Posterior vena cava (tissue), 2 donors: ENCODE measurements at regions not wholly inside any gene's neighbourhood (a gene's known extent, or its start where the extent isn't known, plus 50 kb on each side); places are given as distances from the start of the nearest gene placed in this dataset.
"Not testable (repeated sequence)": the region's sequence is repeated elsewhere in the genome, so short reads cannot be mapped to it uniquely, and the experiment has no call there.

ENCODE experiments used
- DNase-seq: peaks from one replicate; pipeline ENCODE4 v3.0.0-alpha.2; 2020; ENCODE audit warnings: low spot score
- intact Hi-C, 2 donors: fragments of 100-400 bp; cut with DNase I; formaldehyde crosslinking; loops; one replicate each; pipeline versions ENCODE4 v1.14.1 to v1.14.2; 2022 to 2023
- donor health status: DM: yes; HTN: yes; CAD: no.
- donor health status: DM: yes; HTN: yes; CAD: no.

DNA sequence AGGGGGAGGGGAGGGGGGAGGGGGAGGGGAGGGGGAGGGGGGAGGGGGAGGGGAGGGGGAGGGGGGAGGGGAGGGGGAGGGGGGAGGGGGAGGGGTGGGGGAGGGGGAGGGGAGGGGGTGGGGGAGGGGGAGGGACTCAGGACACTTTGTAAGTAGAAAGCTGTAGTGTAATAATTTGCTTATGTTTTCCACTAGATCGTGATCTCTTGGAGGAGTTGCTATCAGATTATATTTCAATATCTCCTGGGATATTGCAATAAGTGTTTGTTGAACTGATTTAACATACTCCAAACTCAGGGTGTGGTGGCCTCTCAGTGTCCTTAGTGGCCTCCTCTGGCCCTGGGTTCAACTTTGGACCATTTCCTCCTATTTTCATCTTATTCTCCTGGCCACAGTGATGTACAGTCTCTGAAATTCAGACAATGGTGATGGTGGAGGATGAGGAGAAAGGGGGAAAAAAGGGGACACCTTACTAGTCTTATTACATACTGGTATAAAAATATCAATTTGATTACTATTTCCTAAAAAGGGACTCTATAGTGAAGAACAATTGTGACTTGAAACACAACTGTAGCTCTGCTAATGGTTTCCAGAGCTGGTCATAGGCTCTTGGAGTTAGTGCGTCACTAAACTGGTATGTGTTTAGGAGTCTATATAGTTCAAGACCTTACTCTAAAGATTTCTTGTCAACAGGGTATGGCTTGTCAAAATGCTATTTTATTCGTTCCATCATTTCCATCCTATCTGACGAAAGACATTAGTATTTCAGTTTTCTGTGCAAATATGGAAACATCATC lies 89.6 kb downstream of the DDX1 start:
- DNase-seq: no peak
- intact Hi-C loops: no loop called here

DNA sequence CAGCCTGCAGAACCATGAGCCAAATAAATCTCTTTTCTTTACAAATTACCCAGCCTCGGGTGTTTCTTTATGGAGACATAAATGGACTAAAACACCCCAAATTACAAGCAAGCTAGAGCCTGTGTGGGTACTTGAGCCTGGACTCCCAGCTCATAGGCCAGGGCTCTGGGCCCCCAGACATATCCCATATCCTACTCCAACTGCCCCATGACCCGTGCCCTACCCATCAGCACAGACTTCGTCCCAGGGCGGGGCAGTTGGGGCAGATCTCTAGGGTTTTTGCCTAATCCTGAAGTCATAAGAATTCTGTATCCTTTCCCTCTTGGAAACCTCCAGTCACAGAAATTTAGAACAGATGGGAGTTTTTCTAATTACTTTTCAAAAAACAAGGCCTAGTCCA lies 90.7 kb downstream of the DDX1 start:
- no peak for DNase-seq
- intact Hi-C loops: no loop called here

DNA sequence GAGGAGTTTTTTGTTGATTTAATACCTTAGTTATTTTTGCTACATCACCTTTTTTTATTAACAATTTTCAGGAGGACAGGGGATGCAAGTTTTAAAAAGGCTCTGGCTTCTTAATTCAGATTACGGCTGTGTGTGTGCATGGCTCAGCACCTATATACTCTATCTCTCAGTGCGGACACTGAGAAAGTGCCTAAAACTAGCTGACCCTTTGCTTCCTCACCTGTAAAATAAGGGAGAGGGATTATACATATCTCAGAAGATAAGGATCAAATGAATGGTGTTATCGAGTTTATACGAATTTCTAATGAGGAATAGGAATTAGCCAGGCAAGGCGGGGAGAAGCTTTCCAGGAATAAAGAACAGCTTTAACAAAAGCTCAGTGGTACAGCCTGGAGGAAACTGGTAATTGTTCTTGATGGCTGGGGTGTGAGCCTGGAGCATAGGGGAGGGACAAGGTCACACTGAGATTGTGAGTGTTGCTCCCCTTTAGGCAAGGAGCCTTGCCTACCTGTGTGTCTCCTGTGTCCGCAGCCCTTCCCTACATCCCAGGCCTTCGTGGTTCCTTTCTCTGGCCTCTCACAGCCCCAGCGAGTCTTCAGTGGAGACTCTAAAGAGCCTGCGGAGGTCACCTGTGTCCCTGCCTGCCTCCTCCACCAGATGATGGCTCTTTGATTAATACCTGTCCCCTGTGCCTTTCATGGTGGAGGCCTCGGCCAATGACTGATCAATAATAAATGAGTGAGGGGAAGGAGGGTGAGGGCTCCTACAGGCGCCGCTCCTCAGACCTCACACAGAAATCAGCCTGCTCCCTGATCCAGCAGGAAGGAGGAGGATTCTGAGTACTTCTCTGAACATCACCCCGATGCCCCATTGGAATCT lies 92.7 kb downstream of the DDX1 start:
- intact Hi-C loops: no loop called here
- no peak for DNase-seq

DNA sequence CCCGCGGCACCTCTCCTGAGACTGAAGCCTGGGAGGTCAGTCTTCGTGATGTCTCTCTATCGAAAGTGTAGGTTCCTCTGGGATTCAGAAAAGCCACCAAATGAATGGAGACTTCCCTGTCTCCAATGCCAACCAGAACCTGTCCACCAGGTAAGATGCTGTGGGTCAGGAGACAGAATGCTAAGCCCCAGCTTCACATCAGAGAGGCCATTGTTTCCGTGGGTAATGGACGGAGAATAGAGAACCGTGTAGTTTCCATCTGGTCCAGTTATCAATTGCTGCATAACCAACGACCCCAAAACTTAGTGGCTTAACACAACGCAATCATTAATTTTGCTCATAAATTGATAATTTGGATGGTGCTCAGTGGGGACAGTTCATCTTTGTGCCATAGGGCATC lies 93.5 kb downstream of the DDX1 start:
- DNase-seq: no peak
- intact Hi-C loops: no loop called here

DNA sequence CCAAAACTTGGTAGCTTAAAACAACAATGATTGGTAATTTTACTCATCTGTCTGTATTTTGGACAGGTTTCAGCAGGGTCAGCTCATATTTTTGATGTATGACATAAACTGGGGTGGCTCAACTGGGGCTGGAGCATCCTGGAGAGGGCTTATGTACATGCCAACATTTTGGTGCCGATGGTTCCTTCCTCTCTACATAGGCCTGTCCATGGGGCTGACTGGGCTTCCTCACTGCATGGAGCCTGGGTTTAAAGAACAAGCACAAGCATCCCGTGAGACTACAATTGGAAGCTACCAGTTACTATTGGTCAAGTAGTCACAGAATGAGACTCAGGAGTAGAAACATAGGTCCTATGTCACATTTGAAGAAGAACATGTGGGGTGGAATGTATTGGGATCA lies 95.0 kb downstream of the DDX1 start:
- no peak for DNase-seq
- intact Hi-C loops: no loop called here

DNA sequence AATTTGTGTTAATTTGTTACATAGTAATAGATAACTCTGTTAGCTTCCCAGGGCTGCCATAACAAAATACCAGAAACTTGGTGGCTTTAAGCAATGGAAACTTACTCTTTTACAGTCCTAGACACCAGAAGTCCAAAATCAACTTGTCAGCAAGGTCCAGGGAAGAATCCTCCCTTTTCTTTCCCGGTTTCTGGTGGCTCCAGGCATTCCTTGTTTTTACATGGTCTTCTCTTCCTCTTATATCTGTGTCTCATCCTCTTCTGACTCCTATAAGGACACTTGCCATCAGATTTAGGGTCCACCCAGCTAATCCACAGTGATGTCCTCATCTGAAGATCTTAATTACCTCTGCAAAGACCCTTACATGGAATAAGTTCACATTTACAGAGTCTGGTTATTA lies 95.6 kb downstream of the DDX1 start:
- no peak for DNase-seq
- intact Hi-C loops: no loop called here

DNA sequence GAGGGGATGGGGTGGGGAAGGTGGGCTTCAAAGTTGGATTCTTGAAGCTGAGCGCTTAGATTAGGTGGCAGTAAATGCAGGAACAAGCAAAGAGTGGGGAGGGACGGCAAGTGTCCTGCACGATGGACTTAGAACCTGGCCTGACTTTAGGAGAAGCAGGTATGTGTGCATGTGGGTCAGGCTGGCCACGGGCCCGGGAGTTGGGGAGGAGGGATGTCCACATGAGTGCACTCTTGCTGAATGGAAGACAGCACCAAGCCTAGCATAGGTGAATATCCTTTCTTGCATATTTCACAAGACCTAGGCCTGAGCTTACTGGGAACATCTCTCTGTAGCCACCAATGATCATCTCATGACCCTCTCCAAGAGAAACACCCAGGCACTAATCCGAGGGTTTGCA lies 96.1 kb downstream of the DDX1 start:
- no peak for DNase-seq
- intact Hi-C loops: no loop called here

DNA sequence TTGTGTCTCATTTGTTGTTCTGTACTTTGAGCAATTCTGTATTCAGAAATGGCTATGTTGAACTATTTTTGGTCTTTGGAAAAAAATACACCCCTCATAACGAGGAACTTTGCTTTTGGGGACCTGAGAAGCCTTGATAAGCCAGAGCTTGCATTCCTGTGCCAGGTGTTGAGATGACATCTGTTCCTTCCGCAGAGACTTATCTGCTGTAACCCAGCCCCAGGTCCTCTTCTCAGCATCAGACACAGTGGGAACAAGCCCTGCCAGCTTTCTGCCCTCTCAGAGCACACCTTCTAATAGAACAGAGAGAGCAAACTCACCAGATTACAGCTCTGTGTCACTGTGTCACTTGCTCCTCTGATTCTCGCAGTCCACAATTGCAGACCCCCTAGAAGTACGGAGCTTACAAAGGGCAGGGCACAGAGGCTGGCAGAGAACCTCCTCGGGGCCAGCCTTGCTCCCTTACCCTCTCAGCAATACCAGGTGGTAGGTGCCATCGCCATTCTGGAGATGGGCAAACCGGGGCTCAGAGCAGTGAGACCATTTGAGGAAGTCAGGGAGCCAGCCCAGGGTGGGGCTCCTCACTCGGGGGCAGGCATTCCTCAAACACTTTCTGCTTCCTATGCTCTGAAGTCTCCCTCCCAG lies 97.4 kb downstream of the DDX1 start:
- intact Hi-C loops: no loop called here
- no peak for DNase-seq

DNA sequence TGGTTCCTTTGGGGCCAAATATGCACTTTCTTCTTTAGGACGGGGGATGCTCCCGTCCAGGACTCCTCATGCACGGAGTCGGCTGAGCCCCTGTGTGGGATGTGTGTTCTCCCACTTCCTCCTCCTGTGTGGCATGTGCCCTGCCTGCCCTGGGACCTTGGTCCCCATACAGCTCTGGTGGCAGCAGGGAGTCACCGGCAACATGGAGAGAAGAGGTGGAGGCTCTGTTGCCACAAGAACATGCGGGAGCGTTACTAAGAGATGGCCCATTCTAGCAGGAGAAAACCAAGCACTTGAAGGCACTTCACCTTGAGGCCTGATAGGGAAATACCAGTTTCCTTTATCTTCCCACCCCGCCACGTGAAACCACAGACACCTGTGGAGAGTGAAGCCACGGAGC lies 98.0 kb downstream of the DDX1 start:
- intact Hi-C loops: no loop called here
- DNase-seq: no peak

DNA sequence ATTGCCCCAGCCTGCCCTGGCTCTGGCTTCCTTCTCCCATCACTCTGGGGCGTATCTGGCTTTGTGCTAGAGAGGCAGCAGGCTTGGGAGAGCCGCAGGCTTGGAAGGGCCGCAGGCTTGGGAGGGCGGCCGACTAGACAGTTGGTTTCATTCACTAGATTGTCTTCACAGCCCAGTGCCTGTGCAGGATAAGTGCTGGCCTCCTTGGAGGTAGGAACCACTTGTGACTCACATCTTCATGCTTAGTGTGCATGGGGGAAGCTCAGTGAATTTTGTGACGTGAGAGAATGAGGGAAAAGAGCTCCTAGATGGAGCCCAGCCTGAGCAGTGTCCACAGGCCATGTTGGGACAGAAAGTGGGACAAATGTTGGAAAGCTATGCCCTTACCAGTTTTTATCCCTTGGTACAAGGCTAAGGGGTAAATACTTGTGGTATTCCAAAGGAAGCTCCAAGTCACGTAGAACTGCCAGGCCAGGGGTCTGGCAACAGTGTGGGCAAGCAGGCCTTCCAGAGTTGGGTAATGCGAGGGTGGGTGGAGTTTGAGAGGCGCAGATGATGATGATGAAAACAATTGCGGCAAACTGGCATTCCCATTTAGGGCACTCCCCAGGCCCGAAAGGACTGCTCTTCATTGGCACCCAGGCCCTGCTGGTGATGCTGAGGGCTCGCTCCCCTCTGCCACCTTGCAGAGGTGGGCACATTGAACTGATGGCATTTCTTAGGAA lies 100.1 kb downstream of the DDX1 start:
- no peak for DNase-seq
- intact Hi-C loops: no loop called here

DNA sequence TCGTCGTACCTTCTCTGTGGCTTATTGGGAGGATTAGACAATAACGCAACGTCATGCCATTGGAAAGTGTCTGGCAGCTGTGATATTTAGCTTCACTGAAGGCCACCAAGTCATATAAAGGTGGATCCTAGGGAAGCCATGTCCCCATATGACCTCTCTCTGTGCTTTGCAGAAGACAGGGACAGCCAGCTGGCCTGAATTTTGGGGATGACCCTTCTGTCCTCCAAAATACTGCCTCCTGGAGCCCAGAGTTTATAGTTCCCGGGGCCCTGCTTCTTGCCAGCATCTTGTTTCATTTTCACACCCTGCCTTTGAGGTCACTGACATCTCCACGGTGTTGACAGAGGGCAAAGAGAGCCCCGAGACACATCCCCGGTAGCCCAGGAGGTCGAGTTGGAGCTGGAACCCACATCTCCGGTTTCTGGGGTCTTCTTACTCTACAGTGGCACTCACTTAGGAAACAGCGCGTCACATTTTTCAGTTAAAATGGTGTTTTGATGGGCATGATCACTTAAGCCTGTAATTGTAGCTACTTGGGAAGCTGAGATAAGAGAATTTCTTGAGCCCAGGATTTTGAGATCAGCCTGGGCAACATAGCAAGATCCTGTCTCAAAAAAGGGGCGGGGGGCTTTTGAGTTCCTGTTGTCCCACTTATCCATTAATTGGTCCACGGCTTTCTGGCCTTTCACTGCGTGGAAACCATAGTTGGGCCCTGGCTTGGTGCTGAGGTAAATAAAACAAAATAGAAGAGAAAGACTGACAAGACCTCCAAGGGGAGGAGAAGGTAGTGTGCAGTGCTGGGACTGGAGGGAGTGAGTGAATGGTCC lies 101.1 kb downstream of the DDX1 start:
- DNase-seq: no peak
- intact Hi-C loops: no loop called here

DNA sequence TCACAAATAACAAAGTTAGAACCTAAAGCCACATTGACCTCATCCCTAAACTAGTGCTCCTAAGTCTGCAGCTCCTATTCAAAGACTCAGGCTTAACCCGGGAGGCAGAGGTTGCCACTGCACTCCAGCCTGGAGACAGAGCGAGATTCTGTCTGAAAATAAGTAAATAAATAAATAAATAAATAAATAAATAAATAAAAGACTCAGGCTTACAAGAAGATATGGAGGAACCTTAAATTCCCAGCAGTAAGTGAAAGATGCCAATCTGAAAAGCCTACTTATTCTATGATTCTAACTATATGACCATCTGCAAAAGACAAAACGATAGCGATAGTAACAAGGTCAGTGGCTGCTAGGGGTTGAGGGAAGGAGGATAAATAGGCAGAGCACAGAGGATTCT lies 101.7 kb downstream of the DDX1 start:
- no peak for DNase-seq
- intact Hi-C loops: no loop called here

DNA sequence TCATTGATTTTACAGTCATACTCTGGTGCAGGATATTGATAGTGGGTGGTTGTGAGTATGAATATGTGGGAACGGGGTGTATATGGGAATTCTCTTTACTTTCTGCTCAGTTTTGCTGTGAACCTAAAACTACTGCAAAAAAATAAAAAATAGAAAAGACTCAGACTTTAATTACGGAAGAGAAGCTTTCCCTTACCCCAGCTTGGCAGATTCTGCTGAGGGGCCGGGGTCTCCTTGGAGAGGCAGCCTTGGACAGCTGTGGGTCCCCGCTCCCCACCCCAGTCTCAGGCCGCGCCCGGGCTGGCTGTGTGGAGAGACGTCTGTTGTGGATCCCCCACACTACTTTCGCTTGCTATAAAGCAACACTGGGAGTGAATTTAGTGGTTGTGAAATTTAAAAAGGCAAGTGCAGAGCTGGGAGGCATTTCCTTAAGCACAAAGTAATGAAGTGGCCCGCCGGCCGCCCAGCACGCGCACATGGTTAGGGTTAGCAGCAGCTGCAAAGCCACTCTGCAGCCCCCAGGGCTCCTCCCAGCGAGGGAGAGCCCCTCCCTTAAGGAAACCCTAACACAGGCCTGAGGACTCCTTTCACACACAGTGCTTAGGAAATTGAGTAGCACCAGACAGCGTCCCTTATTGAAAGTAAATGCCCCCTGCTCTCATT lies 102.4 kb downstream of the DDX1 start:
- intact Hi-C loops: no loop called here
- no peak for DNase-seq

DNA sequence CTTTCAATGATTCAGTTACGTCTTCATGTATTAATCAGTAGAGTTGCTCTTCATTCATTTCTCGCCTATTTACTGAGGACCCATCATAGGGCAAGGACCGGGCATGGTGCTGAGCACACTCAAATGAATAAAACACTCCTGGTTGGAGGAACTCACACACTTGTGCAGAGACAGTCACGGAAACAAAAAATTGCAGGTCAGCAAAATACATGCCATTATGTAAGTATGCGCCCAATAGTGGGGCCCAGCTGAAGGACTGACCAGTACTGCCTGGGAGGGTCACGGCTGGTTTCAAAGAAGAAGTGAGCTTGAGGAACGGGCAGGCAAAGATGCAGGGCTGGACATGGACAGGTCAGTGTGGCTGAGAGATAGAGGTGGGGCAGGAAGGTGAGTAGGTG lies 102.9 kb downstream of the DDX1 start:
- no peak for DNase-seq
- intact Hi-C loops: no loop called here

DNA sequence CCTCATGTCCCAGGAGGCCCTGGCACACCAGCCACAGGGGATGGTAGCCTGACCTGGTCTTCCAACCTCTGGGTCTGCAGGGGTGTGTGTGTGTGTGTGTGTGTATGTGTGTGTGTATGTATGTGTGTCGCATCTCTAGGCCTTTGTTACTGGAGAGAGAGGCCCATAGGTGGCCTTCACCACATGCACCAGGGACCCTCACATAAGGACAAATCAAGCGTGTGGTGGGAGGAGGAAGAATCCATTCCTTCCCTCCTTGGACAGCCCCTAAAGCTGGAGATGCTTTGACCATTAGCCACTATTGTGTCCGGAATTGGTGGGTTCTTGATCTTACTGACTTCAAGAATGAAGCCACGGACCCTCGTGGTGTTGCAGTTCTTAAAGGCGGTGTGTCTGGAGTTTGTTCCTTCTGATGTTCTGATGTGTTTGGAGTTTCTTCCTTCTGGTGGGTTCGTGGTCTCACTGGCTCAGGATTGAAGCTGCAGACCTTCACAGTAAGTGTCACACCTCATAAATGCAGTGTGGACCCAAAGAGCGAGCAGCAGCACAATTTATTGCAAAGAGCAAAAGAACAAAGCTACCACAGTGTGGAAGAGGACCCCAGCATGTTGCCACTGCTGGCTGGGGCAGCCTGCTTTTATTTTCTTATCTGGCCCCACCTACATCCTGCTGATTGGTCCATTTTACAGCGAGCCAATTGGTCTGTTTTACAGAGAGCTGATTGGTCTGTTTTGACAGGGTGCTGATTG lies 104.1 kb downstream of the DDX1 start:
- intact Hi-C loops: no loop called here
- no peak for DNase-seq

DNA sequence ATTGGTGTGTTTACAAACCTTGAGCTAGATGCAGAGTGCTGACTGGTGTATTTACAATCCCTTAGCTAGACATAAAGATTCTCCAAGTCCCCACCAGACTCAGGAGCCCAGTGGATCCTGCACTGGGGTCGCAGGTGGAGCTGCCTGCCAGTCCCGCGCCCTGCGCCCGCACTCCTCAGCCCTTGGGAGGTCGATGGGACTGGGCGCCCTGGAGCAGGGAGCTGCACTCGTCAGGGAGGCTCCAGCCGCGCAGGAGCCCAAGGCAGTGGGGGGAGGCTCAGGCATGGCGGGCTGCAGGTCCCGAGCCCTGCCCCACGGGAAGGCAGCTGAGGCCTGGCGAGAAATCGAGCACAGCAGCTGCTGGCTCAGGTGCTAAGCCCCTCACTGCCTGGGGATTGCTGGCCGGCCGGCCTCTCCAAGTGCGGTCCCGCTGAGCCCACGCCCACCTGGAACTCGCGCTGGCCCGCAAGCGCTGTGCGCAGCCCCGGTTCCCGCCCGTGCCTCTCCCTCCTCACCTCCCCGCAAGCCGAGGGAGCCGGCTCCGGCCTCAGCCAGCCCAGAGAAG lies 105.0 kb downstream of the DDX1 start:
- intact Hi-C loops, DNase-seq: not testable (repeated sequence)

DNA sequence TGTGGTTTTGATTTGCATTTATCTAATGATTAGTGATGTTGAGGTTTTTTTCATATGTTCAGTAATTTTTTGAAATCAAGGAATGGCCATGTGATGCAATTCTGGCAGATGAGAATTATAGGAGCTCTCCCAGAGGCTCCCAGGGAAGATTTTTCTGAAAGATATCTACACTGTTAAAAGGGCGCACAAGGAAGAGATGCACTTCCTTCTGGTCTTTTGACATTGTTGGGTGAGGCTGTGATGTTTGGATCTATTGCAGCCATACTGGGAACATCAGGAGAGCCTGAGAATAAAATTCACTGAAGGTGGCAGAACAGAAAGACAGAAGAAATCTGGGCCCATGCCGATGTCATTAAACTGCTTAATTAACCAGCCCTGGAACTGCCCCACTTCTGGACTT lies 108.5 kb downstream of the DDX1 start:
- intact Hi-C loops: no loop called here
- DNase-seq: no peak
